ENCODE measurements at regions not wholly inside any gene's neighbourhood (a gene's known extent, or its start where the extent isn't known, plus 50 kb on each side); places are given as distances from the start of the nearest gene placed in this dataset.
A peak's percentile ranks its signal among the peaks of the same experiment; 100 is the strongest.

DNA sequence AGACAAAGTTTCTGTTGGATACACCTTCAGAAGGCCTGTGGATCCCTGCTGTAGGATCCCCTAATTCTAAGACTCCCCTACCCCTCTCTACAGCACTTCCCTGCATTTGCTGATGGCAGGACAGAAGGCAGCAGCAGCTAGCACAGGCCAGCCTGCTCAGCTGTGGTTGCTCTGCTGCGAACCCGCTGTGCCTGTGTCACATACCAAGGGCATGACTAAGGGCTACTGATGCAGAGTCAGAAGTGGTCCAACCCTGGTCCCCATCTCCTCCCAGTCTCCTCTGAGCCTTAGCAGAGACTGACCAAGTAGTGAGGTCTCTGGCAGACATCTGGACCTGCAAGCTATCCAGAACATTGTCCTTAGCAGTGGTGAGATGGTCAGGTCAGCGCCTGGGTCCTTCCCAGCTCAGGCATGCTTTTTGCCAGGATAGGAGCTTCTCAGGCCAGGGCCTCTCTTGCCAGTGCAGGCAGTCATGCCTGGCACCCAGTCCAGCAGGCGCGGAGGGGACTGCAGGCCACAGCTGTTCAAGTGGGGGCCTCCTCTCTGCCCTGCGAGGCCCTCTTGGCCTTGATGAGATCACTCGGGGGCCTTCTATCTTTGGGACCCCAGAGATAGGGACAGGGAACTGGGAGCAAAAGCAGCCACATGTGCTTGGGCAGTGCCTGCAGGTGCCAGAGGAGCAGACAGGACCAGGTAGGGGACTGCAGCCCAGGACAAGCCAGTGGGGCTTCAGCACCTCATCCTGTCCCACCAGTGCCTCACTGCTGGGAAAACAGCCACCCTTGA is 146.4 kb downstream of the ZNF248 start:
- WGBS, result 90% methylated on average over 7 of the region's 7 CpGs
- Histone ChIP-seq H3K9me3 (ENCODE audit: control insufficient read depth in 4 of 4, low read length in 3 of 4) (no peaks in the 10 kb centered on the region), H3K4me3 (ENCODE audit: low read depth in 1 of 3, low read length in 3 of 3) (no peak overlapping the region), H3K27ac (ENCODE audit: low read depth in 1 of 2, low read length in 2 of 2) (no peak overlapping the region), H3K36me3 (ENCODE audit: control insufficient read depth in 4 of 4, insufficient read depth in 3 of 4, low read depth in 1 of 4, low read length in 3 of 4) (no peaks in the 10 kb centered on the region), H3K9ac (ENCODE audit: low read depth in 1 of 2, low read length in 2 of 2) (no peak overlapping the region), H3K27me3 (ENCODE audit: control insufficient read depth in 4 of 4, insufficient read depth in 4 of 4, low read length in 3 of 4) (no peaks in the 10 kb centered on the region), H3K4me1 (ENCODE audit: control insufficient read depth in 4 of 4, insufficient read depth in 4 of 4, low read length in 3 of 4) (no peaks in the 10 kb centered on the region)
- TF ChIP-seq NR2F2 (IDR thresholded peaks at IDR 0.05) (no peak), TAF1 (conservative IDR thresholded peaks at IDR 0.05) (no peak), FOXA2 (IDR thresholded peaks at IDR 0.05) (no peak)
- DNase-seq (ENCODE audit: low spot score), result no peak

DNA sequence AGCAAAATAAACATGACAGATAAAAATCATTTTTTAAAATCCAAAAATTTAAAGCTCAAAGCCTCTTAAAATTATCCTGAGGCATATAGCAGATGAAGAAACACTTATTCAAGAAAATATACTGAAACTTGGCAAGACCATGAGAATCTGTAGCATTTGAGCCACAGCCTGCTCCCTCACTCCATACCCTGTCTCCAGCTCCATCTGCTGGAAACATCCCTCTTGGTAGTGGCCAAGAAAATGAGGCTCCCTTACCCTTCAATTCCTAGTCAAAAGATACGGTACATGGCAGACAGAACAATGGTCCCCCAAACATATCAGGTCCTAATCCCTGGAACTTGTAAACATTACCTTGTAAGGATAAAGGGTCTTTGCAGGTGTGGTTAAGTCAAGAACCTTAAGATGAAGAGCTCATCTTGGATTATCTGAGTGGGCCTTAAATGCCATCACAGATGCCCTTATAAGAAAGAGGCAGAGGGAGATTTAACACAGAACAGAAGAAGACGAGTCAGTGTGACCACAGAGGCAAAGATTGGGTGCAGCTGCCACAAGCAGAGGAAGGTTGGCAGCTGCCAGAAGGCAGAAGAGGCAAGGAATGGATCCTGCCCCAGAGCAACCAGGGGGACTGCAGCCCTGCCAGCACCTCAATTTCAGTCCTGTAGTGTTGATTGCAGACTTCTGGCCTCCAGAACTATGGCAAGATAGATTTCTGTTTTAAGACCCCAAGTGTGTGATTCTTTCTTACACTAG is 149.4 kb downstream of the ZNF248 start:
- Histone ChIP-seq H3K27ac (ENCODE audit: low read depth in 1 of 2, low read length in 2 of 2) (no peak overlapping the region), H3K27me3 (ENCODE audit: control insufficient read depth in 4 of 4, insufficient read depth in 4 of 4, low read length in 3 of 4) (no peaks in the 10 kb centered on the region), H3K4me3 (ENCODE audit: low read depth in 1 of 3, low read length in 3 of 3) (no peak overlapping the region), H3K9ac (ENCODE audit: low read depth in 1 of 2, low read length in 2 of 2) (no peak overlapping the region), H3K36me3 (ENCODE audit: control insufficient read depth in 4 of 4, insufficient read depth in 3 of 4, low read depth in 1 of 4, low read length in 3 of 4) (no peaks in the 10 kb centered on the region), H3K9me3 (ENCODE audit: control insufficient read depth in 4 of 4, low read length in 3 of 4) (no peaks in the 10 kb centered on the region), H3K4me1 (ENCODE audit: control insufficient read depth in 4 of 4, insufficient read depth in 4 of 4, low read length in 3 of 4) (no peaks in the 10 kb centered on the region)
- no peak for DNase-seq (ENCODE audit: low spot score)
- WGBS, result 59% methylated on average over 2 of the region's 2 CpGs
- TF ChIP-seq JUND (IDR thresholded peaks at IDR 0.05), result no peak
- peak in 1 of 2 donors; percentile 49 for TF ChIP-seq RAD21 (IDR thresholded peaks at IDR 0.05)
- no peak for TF ChIP-seq NR2F2 (IDR thresholded peaks at IDR 0.05)
- TF ChIP-seq, protein P1, sequence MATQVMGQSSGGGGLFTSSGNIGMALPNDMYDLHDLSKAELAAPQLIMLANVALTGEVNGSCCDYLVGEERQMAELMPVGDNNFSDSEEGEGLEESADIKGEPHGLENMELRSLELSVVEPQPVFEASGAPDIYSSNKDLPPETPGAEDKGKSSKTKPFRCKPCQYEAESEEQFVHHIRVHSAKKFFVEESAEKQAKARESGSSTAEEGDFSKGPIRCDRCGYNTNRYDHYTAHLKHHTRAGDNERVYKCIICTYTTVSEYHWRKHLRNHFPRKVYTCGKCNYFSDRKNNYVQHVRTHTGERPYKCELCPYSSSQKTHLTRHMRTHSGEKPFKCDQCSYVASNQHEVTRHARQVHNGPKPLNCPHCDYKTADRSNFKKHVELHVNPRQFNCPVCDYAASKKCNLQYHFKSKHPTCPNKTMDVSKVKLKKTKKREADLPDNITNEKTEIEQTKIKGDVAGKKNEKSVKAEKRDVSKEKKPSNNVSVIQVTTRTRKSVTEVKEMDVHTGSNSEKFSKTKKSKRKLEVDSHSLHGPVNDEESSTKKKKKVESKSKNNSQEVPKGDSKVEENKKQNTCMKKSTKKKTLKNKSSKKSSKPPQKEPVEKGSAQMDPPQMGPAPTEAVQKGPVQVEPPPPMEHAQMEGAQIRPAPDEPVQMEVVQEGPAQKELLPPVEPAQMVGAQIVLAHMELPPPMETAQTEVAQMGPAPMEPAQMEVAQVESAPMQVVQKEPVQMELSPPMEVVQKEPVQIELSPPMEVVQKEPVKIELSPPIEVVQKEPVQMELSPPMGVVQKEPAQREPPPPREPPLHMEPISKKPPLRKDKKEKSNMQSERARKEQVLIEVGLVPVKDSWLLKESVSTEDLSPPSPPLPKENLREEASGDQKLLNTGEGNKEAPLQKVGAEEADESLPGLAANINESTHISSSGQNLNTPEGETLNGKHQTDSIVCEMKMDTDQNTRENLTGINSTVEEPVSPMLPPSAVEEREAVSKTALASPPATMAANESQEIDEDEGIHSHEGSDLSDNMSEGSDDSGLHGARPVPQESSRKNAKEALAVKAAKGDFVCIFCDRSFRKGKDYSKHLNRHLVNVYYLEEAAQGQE (IDR thresholded peaks at IDR 0.05), result no peak
- TF ChIP-seq HNF4G (IDR thresholded peaks at IDR 0.05), result no peak

DNA sequence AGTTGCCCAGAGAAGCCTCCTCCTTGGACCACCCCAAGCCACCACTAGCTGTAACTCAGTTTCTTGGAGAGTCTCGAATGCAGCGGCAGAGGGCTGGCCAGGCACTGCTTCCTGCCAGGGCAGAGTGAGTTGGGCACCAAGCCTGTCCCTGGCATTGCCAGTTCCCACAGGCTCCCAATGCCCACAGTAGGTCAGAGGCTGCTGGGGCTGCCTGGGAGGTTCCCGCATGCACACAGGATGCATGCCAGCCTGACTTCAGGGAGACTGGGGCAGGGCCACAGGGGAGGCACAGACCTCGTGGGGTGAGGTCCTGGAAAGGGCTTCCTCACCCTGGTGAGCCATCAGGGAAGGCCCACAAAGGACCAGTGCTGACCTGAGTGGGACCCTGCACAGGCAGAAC is 152.8 kb downstream of the ZNF248 start:
- 70% methylated on average over 4 of the region's 4 CpGs for WGBS
- Histone ChIP-seq H3K27me3 (ENCODE audit: control insufficient read depth in 4 of 4, insufficient read depth in 4 of 4, low read length in 3 of 4) (no peaks in the 10 kb centered on the region), H3K4me1 (ENCODE audit: control insufficient read depth in 4 of 4, insufficient read depth in 4 of 4, low read length in 3 of 4) (no peaks in the 10 kb centered on the region), H3K36me3 (ENCODE audit: control insufficient read depth in 4 of 4, insufficient read depth in 3 of 4, low read depth in 1 of 4, low read length in 3 of 4) (no peaks in the 10 kb centered on the region), H3K27ac (ENCODE audit: low read depth in 1 of 2, low read length in 2 of 2) (no peak overlapping the region), H3K4me3 (ENCODE audit: low read depth in 1 of 3, low read length in 3 of 3) (no peak overlapping the region), H3K9ac (ENCODE audit: low read depth in 1 of 2, low read length in 2 of 2) (no peak overlapping the region), H3K9me3 (ENCODE audit: control insufficient read depth in 4 of 4, low read length in 3 of 4) (no peaks in the 10 kb centered on the region)
- TF ChIP-seq FOXA1 (IDR thresholded peaks at IDR 0.05) (no peak), FOXA2 (IDR thresholded peaks at IDR 0.05) (no peak), NR2F2 (IDR thresholded peaks at IDR 0.05) (no peak), TAF1 (conservative IDR thresholded peaks at IDR 0.05) (no peak)
- DNase-seq (ENCODE audit: low spot score), result peak; percentile 27

Data from liver (tissue), 7 donors.